GM18858 (cell line): ENCODE measurements at regions not wholly inside any gene's neighbourhood (a gene's known extent, or its start where the extent isn't known, plus 50 kb on each side); places are given as distances from the start of the nearest gene placed in this dataset.
"Not testable (repeated sequence)": the region's sequence is repeated elsewhere in the genome, so short reads cannot be mapped to it uniquely, and the experiment has no call there.

Experiments used
- ATAC-seq: cut with Tn5 transposase; IDR thresholded peaks from one replicate; pipeline ENCODE4 v1.9.1; 2021; ENCODE audit not compliant: unreplicated experiment

DNA sequence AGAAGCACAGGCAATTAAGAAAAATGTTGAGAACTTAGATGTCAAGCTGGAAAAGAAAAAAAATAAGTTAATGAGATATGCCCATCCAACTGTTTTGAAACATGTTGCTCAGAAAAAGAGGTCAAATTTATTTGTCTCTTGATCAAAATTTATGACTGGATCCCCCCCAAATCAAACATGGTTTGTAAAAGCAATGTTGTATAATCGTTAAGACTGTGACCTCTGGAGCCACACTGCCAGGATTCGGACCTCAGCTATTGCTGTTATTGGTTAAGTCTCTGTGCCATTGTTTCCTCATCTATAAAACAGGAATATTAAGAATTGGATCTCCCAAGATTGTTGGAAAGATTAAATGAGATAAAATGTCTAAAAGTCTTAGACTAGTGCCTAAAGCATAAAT lies 51.9 kb upstream of the LRRK2 start:
- ATAC-seq: no peak

DNA sequence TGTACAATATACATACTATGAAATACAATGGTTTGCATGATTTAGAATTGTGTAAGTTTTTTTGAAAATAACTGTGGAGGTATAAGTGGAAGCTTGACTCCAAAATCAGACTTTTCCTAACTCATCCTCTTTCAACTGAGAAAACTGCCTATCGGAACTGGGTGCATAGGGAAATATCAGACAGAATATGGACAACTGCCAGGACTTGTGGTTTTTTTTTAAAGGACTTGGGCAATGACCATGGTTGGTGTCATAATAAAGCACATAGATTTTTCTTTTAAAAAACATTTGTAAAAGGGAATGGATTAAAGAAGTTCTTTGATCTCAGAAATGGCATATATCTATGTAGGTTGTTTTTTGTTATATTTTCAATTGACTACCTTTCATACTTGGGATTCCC lies 53.3 kb upstream of the LRRK2 start:
- no peak for ATAC-seq

DNA sequence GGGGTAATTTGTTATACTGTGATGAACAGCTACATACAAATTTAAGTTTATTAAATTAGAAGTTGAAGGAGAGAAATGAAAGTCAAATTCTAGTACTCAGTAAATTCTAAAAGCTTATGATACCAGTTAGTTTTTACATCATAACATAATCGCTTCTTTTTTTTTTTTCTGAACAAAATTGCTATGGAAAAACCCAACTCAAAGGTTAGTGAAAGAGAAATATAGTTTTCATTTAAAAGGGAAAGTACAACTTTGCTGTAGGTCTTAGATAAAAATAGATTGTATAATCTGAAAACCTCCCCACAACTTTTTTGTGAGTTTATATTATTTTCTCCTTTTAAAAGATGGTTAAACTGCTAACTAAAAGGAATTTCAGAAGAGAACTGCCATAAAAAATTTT lies 53.7 kb upstream of the LRRK2 start:
- ATAC-seq: no peak

DNA sequence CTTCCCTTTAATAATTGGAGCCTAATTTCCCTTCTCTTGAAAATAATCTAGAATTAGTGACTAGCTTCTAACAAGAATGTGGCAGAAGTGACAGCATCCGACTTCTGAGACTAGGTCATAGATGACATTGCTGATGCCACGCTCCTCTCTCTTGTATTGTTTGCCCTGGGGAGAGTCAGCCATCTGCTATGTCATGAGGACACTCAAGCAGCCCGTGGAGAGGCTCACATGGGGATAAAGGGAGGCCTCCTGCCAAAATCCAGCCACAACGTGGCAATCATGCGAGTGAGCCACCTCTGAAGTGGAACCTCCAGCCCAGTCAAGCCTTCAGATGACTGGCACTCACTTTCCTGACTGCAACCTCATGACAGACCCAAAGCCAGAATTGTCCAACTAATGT lies 54.2 kb upstream of the LRRK2 start:
- ATAC-seq: no peak

DNA sequence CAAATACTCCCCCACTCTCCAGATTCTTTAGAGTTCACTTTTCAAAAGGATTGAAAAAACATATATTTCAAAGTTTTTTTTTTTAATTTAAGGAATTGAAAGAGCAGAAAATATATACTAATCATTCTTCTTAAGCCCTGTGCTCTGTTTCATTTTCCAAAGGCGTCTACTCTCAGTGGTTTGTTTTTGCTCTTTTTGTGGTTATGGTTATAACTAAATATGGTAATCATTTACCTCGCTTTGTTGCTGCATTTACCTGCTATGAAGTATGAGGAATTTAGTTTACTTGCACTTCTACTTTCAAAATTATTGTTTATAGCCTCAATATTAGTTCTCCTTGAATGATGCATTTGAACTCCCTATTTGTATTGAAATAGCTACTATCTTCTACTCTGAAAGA lies 55.9 kb upstream of the LRRK2 start:
- ATAC-seq: peak; percentile 96

DNA sequence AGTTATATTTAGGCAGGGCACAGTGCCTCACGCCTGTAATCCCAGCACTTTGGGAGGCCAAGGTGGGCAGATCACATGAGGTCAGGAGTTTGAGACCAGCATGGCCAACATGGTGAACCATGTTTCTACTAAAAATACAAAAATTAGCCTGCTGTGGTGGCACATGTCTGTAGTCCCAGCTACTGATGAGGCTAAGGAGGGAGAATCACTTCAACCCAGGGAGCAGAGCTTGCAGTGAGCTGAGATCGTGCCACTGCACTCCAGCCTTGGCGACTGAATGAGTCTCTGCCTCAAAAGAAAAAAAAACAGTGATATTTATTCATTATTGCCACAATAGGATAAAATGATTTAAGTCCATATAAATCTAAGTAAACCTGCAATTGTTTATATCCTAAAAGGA lies 56.4 kb upstream of the LRRK2 start:
- not testable (repeated sequence) for ATAC-seq

DNA sequence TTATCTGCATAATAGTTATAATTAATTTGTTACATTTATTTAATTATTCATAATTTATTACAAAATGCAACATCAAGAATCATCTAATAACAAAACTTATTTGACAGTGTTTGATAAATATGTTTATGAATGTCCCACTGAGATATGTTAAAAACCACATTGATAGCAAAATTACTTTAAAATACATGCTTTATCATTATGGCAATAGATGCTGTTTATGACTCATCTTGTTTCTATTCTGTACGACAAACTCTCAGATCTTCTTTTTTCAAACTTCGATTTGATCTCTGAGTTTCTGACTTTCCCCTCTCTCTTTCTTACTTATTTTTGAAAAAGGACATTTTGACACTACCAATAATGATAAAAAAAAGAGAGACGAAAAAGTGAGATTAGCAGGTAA lies 56.8 kb upstream of the LRRK2 start:
- peak; percentile 48 for ATAC-seq

DNA sequence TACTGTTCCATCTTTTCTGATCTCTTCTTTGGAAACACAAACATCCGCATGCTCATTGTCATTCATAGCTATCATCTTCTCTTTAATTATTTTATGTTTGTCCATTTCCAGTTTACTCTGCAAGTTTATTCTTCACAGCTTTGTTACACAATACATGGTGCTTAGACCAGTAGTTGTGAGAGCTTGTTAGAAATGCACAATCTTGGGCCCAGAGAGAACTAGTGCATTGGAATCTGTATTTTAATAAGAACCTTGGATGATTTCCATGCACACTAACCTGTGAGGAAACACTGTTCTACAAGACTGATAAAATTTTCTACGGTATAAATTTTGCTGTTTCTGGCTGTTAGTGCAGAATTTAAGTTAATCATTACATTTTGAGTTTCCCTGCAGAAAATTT lies 59.3 kb upstream of the SLC2A13 start:
- no peak for ATAC-seq

DNA sequence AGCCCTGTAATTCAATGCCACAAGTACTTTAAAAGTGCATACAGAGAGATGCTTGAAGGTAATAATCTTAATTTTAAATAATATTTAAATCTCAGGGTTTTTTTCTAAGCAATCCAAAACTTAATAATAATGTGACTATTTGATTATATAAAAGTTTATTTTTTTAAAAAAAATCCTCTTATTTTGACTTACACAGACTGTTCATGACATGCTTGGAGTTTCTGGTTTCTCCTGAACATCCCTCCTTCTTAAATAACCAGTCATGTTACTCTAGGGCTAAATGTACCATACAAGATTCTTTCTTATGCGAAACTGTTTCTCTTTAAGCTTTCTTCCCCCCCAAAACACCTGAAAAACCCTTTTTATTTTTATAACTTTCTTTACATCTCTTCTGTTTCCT lies 58.2 kb upstream of the SLC2A13 start:
- no peak for ATAC-seq

DNA sequence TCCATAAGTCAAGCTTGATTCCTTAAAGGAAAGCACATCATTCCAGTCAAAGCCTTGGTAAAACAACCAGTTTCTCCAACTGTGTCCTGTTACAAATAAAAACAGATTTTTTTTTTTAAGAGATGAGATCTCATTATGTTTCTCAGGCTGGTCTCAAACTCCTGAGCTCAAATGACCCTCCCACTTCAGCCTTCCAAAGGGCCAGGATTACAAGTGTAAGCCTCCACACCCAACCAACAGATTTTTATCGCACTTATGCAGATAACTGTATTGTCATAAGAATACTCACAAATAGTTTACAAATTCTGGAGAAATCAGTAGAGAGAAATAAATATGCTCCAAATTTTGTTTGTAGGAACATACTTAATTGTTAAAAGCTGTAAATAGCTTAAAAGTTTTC lies 56.2 kb upstream of the SLC2A13 start:
- ATAC-seq: no peak

DNA sequence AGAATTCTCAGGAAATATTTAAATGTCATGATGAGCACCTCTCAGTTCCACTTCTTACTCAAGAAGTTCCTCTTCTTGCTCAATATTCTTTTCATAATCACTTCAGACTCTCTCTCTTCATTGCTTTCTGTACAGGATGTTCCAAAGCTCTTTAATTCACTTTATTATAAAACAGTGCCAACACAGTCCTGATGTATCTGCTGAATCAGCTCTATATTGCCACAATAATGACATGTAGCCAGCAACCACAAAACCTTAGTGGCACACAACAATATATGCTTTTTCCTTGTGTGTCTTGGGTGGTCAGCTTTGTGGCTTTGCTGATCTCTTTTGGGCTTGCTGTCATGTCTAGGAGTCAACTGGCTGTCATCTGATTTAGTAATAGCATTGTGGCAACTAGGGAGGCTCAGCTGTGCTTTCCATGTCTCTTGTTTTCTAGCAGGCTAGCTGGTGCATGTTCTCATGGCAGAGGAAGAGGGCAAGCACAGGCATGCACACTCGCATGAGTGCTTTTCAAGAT lies 52.8 kb upstream of the SLC2A13 start:
- peak; percentile 67 for ATAC-seq

DNA sequence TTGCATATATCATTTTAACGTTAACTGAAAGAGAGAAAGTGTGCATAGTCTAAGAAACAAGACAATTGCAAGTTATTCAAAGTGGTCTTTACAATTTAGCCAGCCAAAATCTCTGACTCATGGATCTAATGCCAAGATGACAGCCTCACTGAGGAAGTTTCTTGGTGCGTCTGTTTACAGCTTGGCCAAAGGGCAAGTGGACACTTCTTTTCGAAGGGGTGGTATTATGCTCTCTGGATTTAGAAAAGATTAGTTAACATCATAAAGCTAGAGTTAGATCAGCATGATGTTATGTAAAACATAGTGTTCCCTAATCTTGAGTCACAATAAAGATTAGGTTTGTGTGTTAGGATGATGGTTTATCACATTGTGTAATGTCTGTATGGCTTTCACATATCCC lies 51.5 kb upstream of the SLC2A13 start:
- no peak for ATAC-seq

DNA sequence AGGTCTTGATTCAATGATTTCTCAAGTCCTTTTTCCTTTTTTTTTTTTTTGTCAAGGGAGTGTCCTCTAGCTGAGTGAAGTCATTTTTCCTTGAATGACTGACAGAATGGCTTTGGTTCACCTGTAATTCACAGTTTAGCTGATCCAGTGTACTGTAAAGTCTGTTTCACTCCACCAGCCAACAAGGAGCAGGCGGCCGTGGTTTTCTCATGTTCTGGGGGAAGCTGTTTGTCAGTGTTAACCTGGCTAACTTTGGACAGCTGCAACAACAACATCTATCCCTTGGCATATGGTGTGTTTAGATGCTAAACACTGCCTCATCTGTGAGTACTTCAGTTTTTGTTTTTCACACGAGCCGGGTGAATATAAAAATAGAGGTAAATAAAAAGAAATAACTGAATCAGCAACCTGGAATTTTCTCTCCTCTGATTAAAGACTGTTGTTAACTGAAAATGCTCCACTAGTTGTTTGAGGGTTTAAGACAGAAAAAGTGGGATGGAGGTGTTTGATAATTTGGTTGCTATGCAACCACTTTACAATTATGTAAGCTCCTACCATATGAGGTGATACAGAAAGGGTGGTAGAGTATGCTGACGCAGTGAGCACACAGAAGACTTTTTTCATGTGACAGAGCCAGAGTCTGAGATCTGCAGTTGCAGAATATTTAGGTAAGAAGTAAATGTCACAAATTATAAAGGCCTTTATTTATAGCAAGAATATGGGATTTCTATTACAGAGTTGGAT lies 50.3 kb upstream of the SLC2A13 start:
- no peak for ATAC-seq
